Panc1 (cell line): ENCODE measurements at regions not wholly inside any gene's neighbourhood (a gene's known extent, or its start where the extent isn't known, plus 50 kb on each side); places are given as distances from the start of the nearest gene placed in this dataset.

ENCODE experiments used
- ATAC-seq: fragments of 200-7000 bp; cut with Tn5 transposase; 2 replicates; pipeline ENCODE4 v1.9.1; 2020; ENCODE audit warnings: mild to moderate bottlenecking, moderate library complexity
- BruUV-seq: library from RNA; stranded (reverse); fragments of 400-500 nt; replicated peaks from 2 replicates; lab custom pipeline; 2021; lab: Mats Ljungman, UMichigan
- CTCF ChIA-PET: fragments of 300-600 bp; sonication (Branson Sonifier 250); formaldehyde crosslinking; loops from one replicate; lab custom pipeline; 2022; ENCODE audit warnings: antibody characterized with exemption; lab: Charles Lee
- POLR2A ChIA-PET: fragments of 300-600 bp; sonication (Branson Sonifier 250); formaldehyde crosslinking; loops from one replicate; lab custom pipeline; 2022; ENCODE audit warnings: antibody characterized with exemption; lab: Charles Lee
- DNase-seq: peaks from one replicate; pipeline ENCODE4 v3.0.0-alpha.2; 2010; ENCODE audit warnings: low read depth, low spot score
- H3K27ac ChIP-seq: 2 replicates; pipeline ENCODE4 v1.5.1; 2011; ENCODE audit warnings: mild to moderate bottlenecking, low read length, inconsistent platforms
- H3K27me3 ChIP-seq: fragments of 200-500 bp; sonication (Bioruptor generic); 2 replicates; pipeline ENCODE4 v1.6.0; 2014; ENCODE audit warnings: low read length, inconsistent platforms; ENCODE audit not compliant: control insufficient read depth, insufficient read depth
- H3K36me3 ChIP-seq: fragments of 200-500 bp; sonication (Bioruptor generic); 2 replicates; pipeline ENCODE4 v1.5.1; 2014; ENCODE audit warnings: inconsistent platforms, mild to moderate bottlenecking, low read length, moderate library complexity; ENCODE audit not compliant: control insufficient read depth, insufficient read depth
- H3K4me1 ChIP-seq: 2 replicates; pipeline ENCODE4 v1.5.1; 2011; ENCODE audit warnings: inconsistent platforms, mild to moderate bottlenecking, low read length, moderate library complexity; ENCODE audit not compliant: control insufficient read depth, insufficient read depth
- H3K4me3 ChIP-seq, 2 experiments: 2 replicates each; pipeline ENCODE4 v1.5.1; 2011 to 2012; ENCODE audit warnings: low read depth in 2 of 2, low read length in 2 of 2, mild to moderate bottlenecking in 2 of 2, inconsistent platforms in 1 of 2, moderate library complexity in 1 of 2
- H3K9me3 ChIP-seq: fragments of 200-500 bp; sonication (Bioruptor generic); 2 replicates; pipeline ENCODE4 v1.5.1; 2014; ENCODE audit warnings: low read depth, mild to moderate bottlenecking, inconsistent platforms, low read length, moderate library complexity; ENCODE audit not compliant: control insufficient read depth, insufficient read depth
- CTCF ChIP-seq: fragments of 450-650 bp; IDR thresholded peaks from 2 replicates; pipeline ENCODE4 v1.5.1; 2017; ENCODE audit warnings: mild to moderate bottlenecking
- POLR2AphosphoS5 ChIP-seq: IDR thresholded peaks from 2 replicates; pipeline ENCODE4 v1.6.1; 2012; ENCODE audit warnings: mild to moderate bottlenecking, low read depth, low read length, moderate library complexity
- SIN3A ChIP-seq: IDR thresholded peaks from 2 replicates; pipeline ENCODE4 v1.6.1; 2012; ENCODE audit warnings: low read depth, mild to moderate bottlenecking, low read length, moderate library complexity, borderline replicate concordance; ENCODE audit not compliant: insufficient read depth
- TCF7L2 ChIP-seq: IDR thresholded peaks from 2 replicates; pipeline ENCODE4 v1.6.1; 2011; ENCODE audit warnings: mild to moderate bottlenecking, low read depth, low read length, inconsistent platforms
- in situ Hi-C: cut with HindIII; loops from 2 replicates; pipeline ENCODE4 v1.10.0; 2016; ENCODE audit warnings: low sequenced_read_pairs, low pct_unique_long_range_greater_than_20kb
- intact Hi-C: fragments of 100-400 bp; cut with micrococcal nuclease; formaldehyde crosslinking; loops from one replicate; pipeline ENCODE4 v1.10.0; 2022; ENCODE audit not compliant: unreplicated experiment
- TF ChIP-seq, protein P1 (sequence below), 2 experiments: IDR thresholded peaks; 2 replicates each; pipeline ENCODE4 v1.6.1; 2011 to 2012; ENCODE audit warnings: low read depth in 2 of 2, control low read depth in 1 of 2, low read length in 1 of 2, mild to moderate bottlenecking in 1 of 2, moderate library complexity in 1 of 2; ENCODE audit not compliant: insufficient read depth in 1 of 2

GRCh38 chr11:23425381-23425780 is 565.1 kb upstream of the CCDC179 start:
- in situ Hi-C loops = no loop called here
- Histone ChIP-seq H3K36me3 (no peaks in the 10 kb centered on the region), H3K27ac (no peak overlapping the region), H3K4me1 (no peaks in the 10 kb centered on the region), H3K9me3 (no peaks in the 10 kb centered on the region), H3K27me3 (no peaks in the 10 kb centered on the region), H3K4me3 (no peak overlapping the region)
- intact Hi-C loops = no loop called here
- TF ChIP-seq POLR2AphosphoS5 = no peak
- TF ChIP-seq CTCF = no peak
- TF ChIP-seq TCF7L2 = no peak
- TF ChIP-seq SIN3A = no peak
- TF ChIP-seq, protein P1, sequence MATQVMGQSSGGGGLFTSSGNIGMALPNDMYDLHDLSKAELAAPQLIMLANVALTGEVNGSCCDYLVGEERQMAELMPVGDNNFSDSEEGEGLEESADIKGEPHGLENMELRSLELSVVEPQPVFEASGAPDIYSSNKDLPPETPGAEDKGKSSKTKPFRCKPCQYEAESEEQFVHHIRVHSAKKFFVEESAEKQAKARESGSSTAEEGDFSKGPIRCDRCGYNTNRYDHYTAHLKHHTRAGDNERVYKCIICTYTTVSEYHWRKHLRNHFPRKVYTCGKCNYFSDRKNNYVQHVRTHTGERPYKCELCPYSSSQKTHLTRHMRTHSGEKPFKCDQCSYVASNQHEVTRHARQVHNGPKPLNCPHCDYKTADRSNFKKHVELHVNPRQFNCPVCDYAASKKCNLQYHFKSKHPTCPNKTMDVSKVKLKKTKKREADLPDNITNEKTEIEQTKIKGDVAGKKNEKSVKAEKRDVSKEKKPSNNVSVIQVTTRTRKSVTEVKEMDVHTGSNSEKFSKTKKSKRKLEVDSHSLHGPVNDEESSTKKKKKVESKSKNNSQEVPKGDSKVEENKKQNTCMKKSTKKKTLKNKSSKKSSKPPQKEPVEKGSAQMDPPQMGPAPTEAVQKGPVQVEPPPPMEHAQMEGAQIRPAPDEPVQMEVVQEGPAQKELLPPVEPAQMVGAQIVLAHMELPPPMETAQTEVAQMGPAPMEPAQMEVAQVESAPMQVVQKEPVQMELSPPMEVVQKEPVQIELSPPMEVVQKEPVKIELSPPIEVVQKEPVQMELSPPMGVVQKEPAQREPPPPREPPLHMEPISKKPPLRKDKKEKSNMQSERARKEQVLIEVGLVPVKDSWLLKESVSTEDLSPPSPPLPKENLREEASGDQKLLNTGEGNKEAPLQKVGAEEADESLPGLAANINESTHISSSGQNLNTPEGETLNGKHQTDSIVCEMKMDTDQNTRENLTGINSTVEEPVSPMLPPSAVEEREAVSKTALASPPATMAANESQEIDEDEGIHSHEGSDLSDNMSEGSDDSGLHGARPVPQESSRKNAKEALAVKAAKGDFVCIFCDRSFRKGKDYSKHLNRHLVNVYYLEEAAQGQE (IDR thresholded peaks at IDR 0.05; ENCODE audit: insufficient read depth in 1 of 2, low read depth in 2 of 2, low read length in 1 of 2) = no peak
- no TSS peak for BruUV-seq
- POLR2A ChIA-PET = no interaction called here
- DNase-seq (no peak), ATAC-seq (no peak)
- CTCF ChIA-PET = no interaction called here

DNA sequence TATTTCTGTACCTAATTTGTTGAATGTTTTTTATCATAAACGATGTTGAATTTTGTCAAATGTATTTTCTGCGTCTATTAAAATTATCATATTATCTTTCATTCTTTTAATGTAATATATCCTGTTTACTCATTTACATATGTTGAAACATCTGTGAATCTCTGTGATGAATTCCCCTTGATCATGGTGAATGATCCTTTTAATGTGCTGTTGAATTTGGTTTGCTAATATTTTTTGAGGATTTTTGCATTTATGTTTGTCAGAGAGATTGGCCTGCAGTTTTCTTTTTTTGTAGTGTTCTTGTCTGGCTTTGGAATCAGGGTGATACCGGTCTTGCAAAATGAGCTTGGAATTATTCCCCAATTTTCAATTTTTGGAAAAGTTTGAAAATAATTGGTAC is 569.3 kb upstream of the CCDC179 start:
- H3K27ac ChIP-seq = no peak overlapping the region
- no peaks in the 10 kb centered on the region for H3K4me1 ChIP-seq
- no peaks in the 10 kb centered on the region for H3K27me3 ChIP-seq
- no peaks in the 10 kb centered on the region for H3K36me3 ChIP-seq
- DNase-seq (no peak), ATAC-seq (no peak)
- no peak overlapping the region for H3K4me3 ChIP-seq
- ChIA-PET POLR2A (no interaction called here), CTCF (no interaction called here)
- intact Hi-C loops (no loop called here), in situ Hi-C loops (no loop called here)
- H3K9me3 ChIP-seq = no peaks in the 10 kb centered on the region
- TF ChIP-seq SIN3A = no peak
- no peak for TF ChIP-seq POLR2AphosphoS5
- no peak for TF ChIP-seq TCF7L2
- no TSS peak for BruUV-seq

DNA sequence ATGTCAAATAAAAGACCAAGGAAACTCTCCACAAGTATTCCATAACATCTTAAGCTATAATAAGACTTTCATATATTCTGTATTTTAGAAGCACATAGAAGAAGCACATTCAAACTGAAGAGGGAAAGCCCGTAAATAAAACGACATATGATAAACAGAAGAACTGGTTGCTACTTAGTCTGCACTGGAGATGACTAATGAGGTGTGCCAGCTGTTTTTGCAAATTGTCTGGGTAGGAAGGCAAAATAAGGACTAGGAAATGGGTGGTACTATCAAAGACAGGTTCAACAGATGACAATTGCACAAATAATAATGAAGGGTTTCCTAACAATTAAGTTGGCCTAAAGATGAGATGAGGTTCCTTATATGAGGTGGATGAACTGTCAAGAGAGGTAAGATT is 593.2 kb upstream of the CCDC179 start:
- ATAC-seq (no peak), DNase-seq (no peak)
- no peaks in the 10 kb centered on the region for H3K36me3 ChIP-seq
- H3K27ac ChIP-seq = no peak overlapping the region
- no TSS peak for BruUV-seq
- no peaks in the 10 kb centered on the region for H3K27me3 ChIP-seq
- 0 out of 2 replicates have a peak, but pooled peaks cover 3% of the 10 kb centered on the region for H3K9me3 ChIP-seq
- intact Hi-C loops = no loop called here
- in situ Hi-C loops = no loop called here
- TF ChIP-seq SIN3A (no peak), CTCF (no peak), TCF7L2 (no peak)
- ChIA-PET CTCF (no interaction called here), POLR2A (no interaction called here)
- H3K4me3 ChIP-seq = no peak overlapping the region
- H3K4me1 ChIP-seq = no peaks in the 10 kb centered on the region
